UCSD-AML1 (cell line): ENCODE measurements at regions not wholly inside any gene's neighbourhood (a gene's known extent, or its start where the extent isn't known, plus 50 kb on each side); places are given as distances from the start of the nearest gene placed in this dataset.
"Not testable (repeated sequence)": the region's sequence is repeated elsewhere in the genome, so short reads cannot be mapped to it uniquely, and the experiment has no call there.

Experiments used
- DNase-seq: peaks from one replicate; lab custom pipeline; 2025; ENCODE audit not compliant: unreplicated experiment; lab: John Stamatoyannopoulos, UW

GRCh38 chr4:137405833-137406232 lies 126.5 kb downstream of the PCDH18 start:
- not testable (repeated sequence) for DNase-seq

GRCh38 chr4:137394018-137394417 lies 138.3 kb downstream of the PCDH18 start:
- no peak for DNase-seq

- DNase-seq = no peak
Measured at GRCh38 chr4:137393044-137393443, 139.2 kb downstream of the PCDH18 start.

GRCh38 chr4:137390707-137391106 lies 141.6 kb downstream of the PCDH18 start:
- DNase-seq = no peak

GRCh38 chr4:137389911-137390520 lies 142.3 kb downstream of the PCDH18 start:
- no peak for DNase-seq

GRCh38 chr4:137387924-137388323 lies 144.4 kb downstream of the PCDH18 start:
- DNase-seq = no peak

GRCh38 chr4:137384476-137384875 lies 147.8 kb downstream of the PCDH18 start:
- no peak for DNase-seq

- DNase-seq = no peak
Measured at GRCh38 chr4:137378821-137379220, 153.5 kb downstream of the PCDH18 start.

- no peak for DNase-seq
Measured at GRCh38 chr4:137378393-137378792, 153.9 kb downstream of the PCDH18 start.

GRCh38 chr4:137376312-137376711 lies 156.0 kb downstream of the PCDH18 start:
- DNase-seq = no peak

- no peak for DNase-seq
Measured at GRCh38 chr4:137375111-137375850, 157.0 kb downstream of the PCDH18 start.

- DNase-seq = no peak
Measured at GRCh38 chr4:137370679-137371078, 161.6 kb downstream of the PCDH18 start.

- DNase-seq = no peak
Measured at GRCh38 chr4:137370206-137370633, 162.1 kb downstream of the PCDH18 start.

GRCh38 chr4:137367620-137368019 lies 164.7 kb downstream of the PCDH18 start:
- DNase-seq = no peak

GRCh38 chr4:137363496-137363895 lies 168.8 kb downstream of the PCDH18 start:
- DNase-seq = no peak

GRCh38 chr4:137361756-137362470 lies 170.4 kb downstream of the PCDH18 start:
- no peak for DNase-seq

- DNase-seq = no peak
Measured at GRCh38 chr4:137360761-137361160, 171.5 kb downstream of the PCDH18 start.

GRCh38 chr4:137359691-137360315 lies 172.5 kb downstream of the PCDH18 start:
- no peak for DNase-seq

- not testable (repeated sequence) for DNase-seq
Measured at GRCh38 chr4:137354562-137354961, 177.7 kb downstream of the PCDH18 start.

- DNase-seq = no peak
Measured at GRCh38 chr4:137347371-137347770, 184.9 kb downstream of the PCDH18 start.

- DNase-seq = no peak
Measured at GRCh38 chr4:137345597-137345996, 186.7 kb downstream of the PCDH18 start.

- DNase-seq = no peak
Measured at GRCh38 chr4:137343221-137343620, 189.1 kb downstream of the PCDH18 start.
